DOHH2 (cell line): ENCODE measurements at regions not wholly inside any gene's neighbourhood (a gene's known extent, or its start where the extent isn't known, plus 50 kb on each side); places are given as distances from the start of the nearest gene placed in this dataset.

Experiments used
- H3F3A ChIP-seq: fragments of 200-600 bp; sonication (generic), shearing (Covaris generic); 2 replicates; pipeline ENCODE4 v1.6.0; 2016; ENCODE audit warnings: antibody characterized with exemption, mild to moderate bottlenecking; ENCODE audit not compliant: control insufficient read depth, insufficient read depth
- H3K27ac ChIP-seq: fragments of 200-600 bp; sonication (generic); 2 replicates; pipeline ENCODE4 v1.5.1; 2014; ENCODE audit warnings: low read depth, mild to moderate bottlenecking, low read length, moderate library complexity
- H3K27me3 ChIP-seq: fragments of 200-600 bp; sonication (generic); 2 replicates; pipeline ENCODE4 v1.6.1; 2014; ENCODE audit warnings: mild to moderate bottlenecking, low read length, mixed read lengths; ENCODE audit not compliant: control insufficient read depth
- H3K36me3 ChIP-seq: fragments of 200-600 bp; sonication (generic); 2 replicates; pipeline ENCODE4 v1.6.1; 2014; ENCODE audit warnings: mild to moderate bottlenecking, low read length, moderate library complexity, mixed read lengths; ENCODE audit not compliant: control insufficient read depth
- H3K4me1 ChIP-seq: fragments of 200-600 bp; sonication (generic); 2 replicates; pipeline ENCODE4 v1.6.1; 2014; ENCODE audit warnings: mild to moderate bottlenecking, low read length, mixed read lengths; ENCODE audit not compliant: control insufficient read depth
- H3K4me2 ChIP-seq: fragments of 200-600 bp; sonication (generic); 2 replicates; pipeline ENCODE4 v1.6.0; 2014; ENCODE audit warnings: mild to moderate bottlenecking, low read length, moderate library complexity
- H3K4me3 ChIP-seq: fragments of 200-600 bp; sonication (generic); 2 replicates; pipeline ENCODE4 v1.5.1; 2014; ENCODE audit warnings: mild to moderate bottlenecking, low read length, mixed read lengths
- H3K79me2 ChIP-seq: fragments of 200-600 bp; sonication (generic); 2 replicates; pipeline ENCODE4 v1.6.1; 2014; ENCODE audit warnings: mild to moderate bottlenecking, low read length, mixed read lengths; ENCODE audit not compliant: control insufficient read depth
- H3K9me2 ChIP-seq: fragments of 200-600 bp; sonication (generic); replicated peaks from 2 replicates; pipeline ENCODE4 v1.6.1; 2014; ENCODE audit warnings: mild to moderate bottlenecking, low read length, mixed read lengths; ENCODE audit not compliant: control insufficient read depth
- H3K9me3 ChIP-seq: fragments of 200-600 bp; sonication (generic); 2 replicates; pipeline ENCODE4 v1.6.1; 2014; ENCODE audit warnings: antibody characterized with exemption, low read length, mixed read lengths; ENCODE audit not compliant: control insufficient read depth, insufficient read depth
- H4K20me1 ChIP-seq: fragments of 200-600 bp; sonication (generic); 2 replicates; pipeline ENCODE4 v1.6.0; 2014; ENCODE audit warnings: low read depth, mild to moderate bottlenecking, antibody characterized with exemption, low read length, moderate library complexity; ENCODE audit not compliant: control insufficient read depth, insufficient read depth
- CTCF ChIP-seq: fragments of 200-600 bp; sonication (generic); IDR thresholded peaks from one replicate; pipeline ENCODE4 v1.5.1; 2014; ENCODE audit warnings: antibody characterized with exemption, mild to moderate bottlenecking, low read depth, low read length; ENCODE audit not compliant: poor library complexity, severe bottlenecking
- EZH2phosphoT487 ChIP-seq: fragments of 200-600 bp; sonication (generic); IDR thresholded peaks from 2 replicates; pipeline ENCODE4 v1.6.1; 2017; ENCODE audit warnings: borderline replicate concordance, mild to moderate bottlenecking, antibody characterized with exemption, low read length, moderate library complexity, mixed read lengths

- no peak overlapping the region for H3K27ac ChIP-seq
- no peak overlapping the region for H3K4me2 ChIP-seq
- TF ChIP-seq EZH2phosphoT487: no peak
- no peak for TF ChIP-seq CTCF
- H3K27me3 ChIP-seq: no peaks in the 10 kb centered on the region
- H3K36me3 ChIP-seq: no peaks in the 10 kb centered on the region
- no peaks in the 10 kb centered on the region for H3K9me3 ChIP-seq
- no peak overlapping the region for H3K4me3 ChIP-seq
- H3K79me2 ChIP-seq: no peaks in the 10 kb centered on the region
- no peaks in the 10 kb centered on the region for H3K4me1 ChIP-seq
- H3K9me2 ChIP-seq: no peaks in the 10 kb centered on the region
- no peaks in the 10 kb centered on the region for H3F3A ChIP-seq
- H4K20me1 ChIP-seq: no peaks in the 10 kb centered on the region
Measured at GRCh38 chr2:239853121-239853520, 172.0 kb downstream of the NDUFA10 start.

- no peaks in the 10 kb centered on the region for H3K9me3 ChIP-seq
- no peaks in the 10 kb centered on the region for H3K9me2 ChIP-seq
- H4K20me1 ChIP-seq: no peaks in the 10 kb centered on the region
- no peak for TF ChIP-seq EZH2phosphoT487
- TF ChIP-seq CTCF: no peak
- no peaks in the 10 kb centered on the region for H3F3A ChIP-seq
- H3K36me3 ChIP-seq: no peaks in the 10 kb centered on the region
- H3K79me2 ChIP-seq: no peaks in the 10 kb centered on the region
- H3K27me3 ChIP-seq: no peaks in the 10 kb centered on the region
- no peak overlapping the region for H3K27ac ChIP-seq
- no peak overlapping the region for H3K4me3 ChIP-seq
- H3K4me1 ChIP-seq: no peaks in the 10 kb centered on the region
- H3K4me2 ChIP-seq: no peak overlapping the region
Measured at GRCh38 chr2:239852272-239852671, 172.9 kb downstream of the NDUFA10 start.

- Histone ChIP-seq H3K36me3 (no peaks in the 10 kb centered on the region), H3K4me2 (no peak overlapping the region), H3K27me3 (no peaks in the 10 kb centered on the region), H3K4me3 (no peak overlapping the region), H3F3A (no peaks in the 10 kb centered on the region), H4K20me1 (no peaks in the 10 kb centered on the region), H3K4me1 (no peaks in the 10 kb centered on the region), H3K79me2 (no peaks in the 10 kb centered on the region), H3K27ac (no peak overlapping the region), H3K9me3 (no peaks in the 10 kb centered on the region), H3K9me2 (no peaks in the 10 kb centered on the region)
- TF ChIP-seq CTCF (no peak), EZH2phosphoT487 (no peak)
Measured at GRCh38 chr2:239846789-239847676, 178.1 kb downstream of the NDUFA10 start.
